ENCODE measurements at regions not wholly inside any gene's neighbourhood (a gene's known extent, or its start where the extent isn't known, plus 50 kb on each side); places are given as distances from the start of the nearest gene placed in this dataset.

- TF ChIP-seq CTCF (IDR thresholded peaks at IDR 0.05 in 8 of 11, conservative IDR thresholded peaks at IDR 0.05 in 3 of 11) (no peak), POLR2A (IDR thresholded peaks at IDR 0.05) (no peak)
Observed at GRCh38 chr18:27428716-27429475, 243.8 kb upstream of the CHST9 start.

All from spleen (tissue), 7 donors.